Lower lobe of right lung (tissue), 2 donors: ENCODE measurements at regions not wholly inside any gene's neighbourhood (a gene's known extent, or its start where the extent isn't known, plus 50 kb on each side); places are given as distances from the start of the nearest gene placed in this dataset.

Experiments
- ATAC-seq, 2 donors: fragments of 200-7000 bp; cut with Tn5 transposase; one replicate each; pipeline ENCODE4 v1.9.1; 2020 to 2022; ENCODE audit warnings: mild to moderate bottlenecking in 2 of 2, moderate library complexity in 2 of 2
- DNase-seq: peaks from one replicate; pipeline ENCODE4 v3.0.0-alpha.2; 2020
- H3K27ac ChIP-seq: fragments of 200-600 bp; one replicate; pipeline ENCODE4 v1.8.0; 2022
- H3K27me3 ChIP-seq: fragments of 200-600 bp; one replicate; pipeline ENCODE4 v1.8.0; 2022; ENCODE audit warnings: low read depth
- H3K36me3 ChIP-seq: fragments of 200-600 bp; one replicate; pipeline ENCODE4 v1.8.0; 2022; ENCODE audit warnings: mild to moderate bottlenecking
- H3K4me1 ChIP-seq: fragments of 200-600 bp; one replicate; pipeline ENCODE4 v1.8.0; 2022
- H3K4me3 ChIP-seq: fragments of 200-600 bp; one replicate; pipeline ENCODE4 v1.8.0; 2022; ENCODE audit warnings: mild to moderate bottlenecking
- H3K9me3 ChIP-seq: fragments of 200-600 bp; one replicate; pipeline ENCODE4 v1.8.0; 2022
- CTCF ChIP-seq: fragments of 200-600 bp; IDR thresholded peaks from one replicate; pipeline ENCODE4 v1.8.0; 2022; ENCODE audit warnings: antibody characterized with exemption, mild to moderate bottlenecking
- intact Hi-C: fragments of 100-400 bp; cut with DNase I; formaldehyde crosslinking; loops from one replicate; pipeline ENCODE4 v1.11.0; 2022
- donor health status: DM: no; HTN: yes; CAD: no; lungs with severe emphysema.

GRCh38 chr4:96173756-96174155 is 333.9 kb downstream of the PDHA2 start:
- Histone ChIP-seq H3K36me3 (no peaks in the 10 kb centered on the region), H3K4me3 (no peak overlapping the region), H3K4me1 (no peaks in the 10 kb centered on the region), H3K27me3 (no peaks in the 10 kb centered on the region), H3K27ac (no peak overlapping the region), H3K9me3 (no peaks in the 10 kb centered on the region)
- ATAC-seq (no peak), DNase-seq (no peak)
- intact Hi-C loops: no loop called here
- no peak for TF ChIP-seq CTCF

- TF ChIP-seq CTCF: no peak
- no peaks in the 10 kb centered on the region for H3K4me1 ChIP-seq
- no peaks in the 10 kb centered on the region for H3K27me3 ChIP-seq
- no peak for ATAC-seq
- H3K4me3 ChIP-seq: no peak overlapping the region
- no peak for DNase-seq
- no peaks in the 10 kb centered on the region for H3K36me3 ChIP-seq
- no peak overlapping the region for H3K27ac ChIP-seq
- H3K9me3 ChIP-seq: no peaks in the 10 kb centered on the region
- intact Hi-C loops: no loop called here
Measured at GRCh38 chr4:96175871-96176270, 336.0 kb downstream of the PDHA2 start.

GRCh38 chr4:96183611-96184010 is 343.7 kb downstream of the PDHA2 start:
- no peak for TF ChIP-seq CTCF
- no peaks in the 10 kb centered on the region for H3K27me3 ChIP-seq
- no peak overlapping the region for H3K4me3 ChIP-seq
- H3K9me3 ChIP-seq: no peaks in the 10 kb centered on the region
- intact Hi-C loops: no loop called here
- H3K27ac ChIP-seq: no peak overlapping the region
- H3K4me1 ChIP-seq: no peaks in the 10 kb centered on the region
- no peak for ATAC-seq
- DNase-seq: no peak
- no peaks in the 10 kb centered on the region for H3K36me3 ChIP-seq

- Histone ChIP-seq H3K27me3 (no peaks in the 10 kb centered on the region), H3K4me3 (no peak overlapping the region), H3K4me1 (no peaks in the 10 kb centered on the region), H3K9me3 (no peaks in the 10 kb centered on the region), H3K36me3 (no peaks in the 10 kb centered on the region), H3K27ac (no peak overlapping the region)
- intact Hi-C loops: no loop called here
- ATAC-seq (no peak), DNase-seq (no peak)
- TF ChIP-seq CTCF: no peak
Measured at GRCh38 chr4:96186593-96186992, 346.7 kb downstream of the PDHA2 start.

GRCh38 chr4:96189761-96190160 is 349.9 kb downstream of the PDHA2 start:
- no peak for ATAC-seq
- no peak for DNase-seq
- intact Hi-C loops: no loop called here
- H3K36me3 ChIP-seq: no peaks in the 10 kb centered on the region
- no peak overlapping the region for H3K4me3 ChIP-seq
- no peaks in the 10 kb centered on the region for H3K9me3 ChIP-seq
- TF ChIP-seq CTCF: no peak
- H3K4me1 ChIP-seq: no peaks in the 10 kb centered on the region
- H3K27ac ChIP-seq: no peak overlapping the region
- H3K27me3 ChIP-seq: no peaks in the 10 kb centered on the region

- ATAC-seq (no peak), DNase-seq (no peak)
- TF ChIP-seq CTCF: no peak
- no peak overlapping the region for H3K4me3 ChIP-seq
- H3K27ac ChIP-seq: no peak overlapping the region
- H3K36me3 ChIP-seq: no peaks in the 10 kb centered on the region
- no peaks in the 10 kb centered on the region for H3K27me3 ChIP-seq
- no peaks in the 10 kb centered on the region for H3K4me1 ChIP-seq
- no peaks in the 10 kb centered on the region for H3K9me3 ChIP-seq
- intact Hi-C loops: no loop called here
Measured at GRCh38 chr4:96193061-96193460, 353.2 kb downstream of the PDHA2 start.
